ENCODE measurements at regions not wholly inside any gene's neighbourhood (a gene's known extent, or its start where the extent isn't known, plus 50 kb on each side); places are given as distances from the start of the nearest gene placed in this dataset.

- TF ChIP-seq, protein P1, sequence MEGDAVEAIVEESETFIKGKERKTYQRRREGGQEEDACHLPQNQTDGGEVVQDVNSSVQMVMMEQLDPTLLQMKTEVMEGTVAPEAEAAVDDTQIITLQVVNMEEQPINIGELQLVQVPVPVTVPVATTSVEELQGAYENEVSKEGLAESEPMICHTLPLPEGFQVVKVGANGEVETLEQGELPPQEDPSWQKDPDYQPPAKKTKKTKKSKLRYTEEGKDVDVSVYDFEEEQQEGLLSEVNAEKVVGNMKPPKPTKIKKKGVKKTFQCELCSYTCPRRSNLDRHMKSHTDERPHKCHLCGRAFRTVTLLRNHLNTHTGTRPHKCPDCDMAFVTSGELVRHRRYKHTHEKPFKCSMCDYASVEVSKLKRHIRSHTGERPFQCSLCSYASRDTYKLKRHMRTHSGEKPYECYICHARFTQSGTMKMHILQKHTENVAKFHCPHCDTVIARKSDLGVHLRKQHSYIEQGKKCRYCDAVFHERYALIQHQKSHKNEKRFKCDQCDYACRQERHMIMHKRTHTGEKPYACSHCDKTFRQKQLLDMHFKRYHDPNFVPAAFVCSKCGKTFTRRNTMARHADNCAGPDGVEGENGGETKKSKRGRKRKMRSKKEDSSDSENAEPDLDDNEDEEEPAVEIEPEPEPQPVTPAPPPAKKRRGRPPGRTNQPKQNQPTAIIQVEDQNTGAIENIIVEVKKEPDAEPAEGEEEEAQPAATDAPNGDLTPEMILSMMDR (conservative IDR thresholded peaks at IDR 0.05) = no peak
- TF ChIP-seq ZFX (IDR thresholded peaks at IDR 0.05) = no peak
Observed at GRCh38 chr12:34406996-34407300, 384.7 kb downstream of the ALG10 start.
